PC-9 (cell line): ENCODE measurements at regions not wholly inside any gene's neighbourhood (a gene's known extent, or its start where the extent isn't known, plus 50 kb on each side); places are given as distances from the start of the nearest gene placed in this dataset.
A peak's percentile ranks its signal among the peaks of the same experiment; 100 is the strongest.

Experiments
- BruUV-seq: library from RNA; stranded (reverse); fragments of 400-500 nt; replicated peaks from 2 replicates; lab custom pipeline; 2021; lab: Mats Ljungman, UMichigan
- CTCF ChIA-PET: fragments of 300-600 bp; sonication (Branson Sonifier 250); formaldehyde crosslinking; loops from one replicate; lab custom pipeline; 2022; ENCODE audit warnings: antibody characterized with exemption; lab: Charles Lee
- POLR2A ChIA-PET: fragments of 300-600 bp; sonication (Branson Sonifier 250); formaldehyde crosslinking; loops from one replicate; lab custom pipeline; 2022; ENCODE audit warnings: antibody characterized with exemption; ENCODE audit not compliant: unreplicated experiment; lab: Charles Lee
- DNase-seq, 2 experiments: peaks; one replicate each; pipeline versions ENCODE4 v3.0.0 to v3.0.0-alpha.2; 2015 to 2022; ENCODE audit warnings: mixed read lengths in 1 of 2
- H2AFZ ChIP-seq: fragments of 200-600 bp; sonication (generic); 2 replicates; pipeline ENCODE4 v1.8.1; 2017; ENCODE audit warnings: antibody characterized with exemption
- H3F3A ChIP-seq: fragments of 200-600 bp; sonication (generic); 2 replicates; pipeline ENCODE4 v1.8.1; 2017; ENCODE audit warnings: antibody characterized with exemption, mild to moderate bottlenecking, low read depth; ENCODE audit not compliant: insufficient read depth
- H3K27ac ChIP-seq: fragments of 200-600 bp; sonication (generic); 2 replicates; pipeline ENCODE4 v1.6.1; 2016; ENCODE audit warnings: mixed run types
- H3K27me3 ChIP-seq: fragments of 200-600 bp; sonication (generic); 2 replicates; pipeline ENCODE4 v1.6.1; 2016; ENCODE audit warnings: low read depth, mixed run types; ENCODE audit not compliant: insufficient read depth
- H3K36me3 ChIP-seq: fragments of 200-600 bp; sonication (generic); 2 replicates; pipeline ENCODE4 v1.6.1; 2016; ENCODE audit warnings: low read depth, mixed run types
- H3K4me1 ChIP-seq: fragments of 200-600 bp; sonication (generic); replicated peaks from 2 replicates; pipeline ENCODE4 v1.6.1; 2016; ENCODE audit warnings: mixed run types; ENCODE audit not compliant: insufficient read depth
- H3K4me2 ChIP-seq: fragments of 200-600 bp; sonication (generic); 2 replicates; pipeline ENCODE4 v1.6.1; 2017; ENCODE audit warnings: mixed run types
- H3K4me3 ChIP-seq: fragments of 200-600 bp; sonication (generic); 2 replicates; pipeline ENCODE4 v1.6.1; 2016; ENCODE audit warnings: mixed run types
- H3K79me2 ChIP-seq: fragments of 200-600 bp; sonication (generic); 2 replicates; pipeline ENCODE4 v1.6.1; 2017; ENCODE audit warnings: low read depth, mixed run types
- H3K9me2 ChIP-seq: fragments of 200-600 bp; sonication (generic); 2 replicates; pipeline ENCODE4 v1.8.1; 2017; ENCODE audit warnings: mild to moderate bottlenecking; ENCODE audit not compliant: insufficient read depth
- H3K9me3 ChIP-seq: fragments of 200-600 bp; sonication (generic); 2 replicates; pipeline ENCODE4 v1.8.1; 2016; ENCODE audit warnings: low read depth; ENCODE audit not compliant: insufficient read depth
- H4K20me1 ChIP-seq: fragments of 200-600 bp; sonication (generic); 2 replicates; pipeline ENCODE4 v1.8.1; 2017; ENCODE audit not compliant: insufficient read depth
- CTCF ChIP-seq: fragments of 200-600 bp; sonication (generic); conservative IDR thresholded peaks from 2 replicates; pipeline ENCODE4 v1.6.1; 2017; ENCODE audit warnings: mixed run types, antibody characterized with exemption, mild to moderate bottlenecking, moderate library complexity
- EZH2 ChIP-seq: fragments of 200-600 bp; sonication (generic); IDR thresholded peaks from 2 replicates; pipeline ENCODE4 v1.8.0; 2017; ENCODE audit warnings: antibody characterized with exemption, low read depth
- intact Hi-C: fragments of 100-400 bp; cut with micrococcal nuclease; formaldehyde crosslinking; loops from one replicate; pipeline ENCODE4 v1.10.0; 2022; ENCODE audit not compliant: unreplicated experiment

- H3K9me2 ChIP-seq, result no peaks in the 10 kb centered on the region
- peaks cover 20% of the 10 kb centered on the region for H3K27me3 ChIP-seq
- no peaks in the 10 kb centered on the region for H3K9me3 ChIP-seq
- ChIA-PET CTCF (no interaction called here), POLR2A (no interaction called here)
- intact Hi-C loops, result no loop called here
- no peaks in the 10 kb centered on the region for H3K79me2 ChIP-seq
- no peak for DNase-seq
- no peaks in the 10 kb centered on the region for H3K36me3 ChIP-seq
- H3K4me1 ChIP-seq, result no peaks in the 10 kb centered on the region
- no peak overlapping the region for H3K27ac ChIP-seq
- no peak overlapping the region for H3K4me3 ChIP-seq
- no peaks in the 10 kb centered on the region for H3F3A ChIP-seq
- no peak overlapping the region for H2AFZ ChIP-seq
- no peaks in the 10 kb centered on the region for H4K20me1 ChIP-seq
- no peak overlapping the region for H3K4me2 ChIP-seq
- no peak for TF ChIP-seq CTCF
- no peak for TF ChIP-seq EZH2
- no TSS peak for BruUV-seq
Measured at GRCh38 chr14:106039400-106039799, 513.0 kb downstream of the TMEM121 start.

GRCh38 chr14:106044515-106044914 lies 518.1 kb downstream of the TMEM121 start:
- no TSS peak for BruUV-seq
- TF ChIP-seq CTCF (no peak), EZH2 (no peak)
- Histone ChIP-seq H2AFZ (no peak overlapping the region), H3K4me2 (no peak overlapping the region), H3K9me3 (no peaks in the 10 kb centered on the region), H3F3A (no peaks in the 10 kb centered on the region), H3K36me3 (no peaks in the 10 kb centered on the region), H3K79me2 (no peaks in the 10 kb centered on the region), H4K20me1 (no peaks in the 10 kb centered on the region), H3K27ac (no peak overlapping the region), H3K4me3 (no peak overlapping the region), H3K27me3 (peaks cover 7% of the 10 kb centered on the region; the same call in 1 of the 2 replicates), H3K4me1 (no peaks in the 10 kb centered on the region), H3K9me2 (no peaks in the 10 kb centered on the region)
- ChIA-PET CTCF (no interaction called here), POLR2A (no interaction called here)
- no peak for DNase-seq
- intact Hi-C loops, result no loop called here

GRCh38 chr14:106044949-106045596 lies 518.7 kb downstream of the TMEM121 start:
- H4K20me1 ChIP-seq, result no peaks in the 10 kb centered on the region
- H3K79me2 ChIP-seq, result no peaks in the 10 kb centered on the region
- POLR2A ChIA-PET, result no interaction called here
- no TSS peak for BruUV-seq
- intact Hi-C loops, result no loop called here
- peak in 1 of 2 experiments; percentile 7 for DNase-seq
- CTCF ChIA-PET, result no interaction called here
- H3K36me3 ChIP-seq, result no peaks in the 10 kb centered on the region
- H3K27ac ChIP-seq, result no peak overlapping the region
- H3K4me3 ChIP-seq, result no peak overlapping the region
- TF ChIP-seq EZH2 (no peak), CTCF (peak; percentile 54)
- H3F3A ChIP-seq, result no peaks in the 10 kb centered on the region
- no peaks in the 10 kb centered on the region for H3K9me2 ChIP-seq
- H2AFZ ChIP-seq, result no peak overlapping the region
- H3K4me2 ChIP-seq, result no peak overlapping the region
- H3K9me3 ChIP-seq, result no peaks in the 10 kb centered on the region
- peaks cover 7% of the 10 kb centered on the region; the same call in 1 of the 2 replicates for H3K27me3 ChIP-seq
- H3K4me1 ChIP-seq, result no peaks in the 10 kb centered on the region
